MM.1S (cell line): ENCODE measurements at regions not wholly inside any gene's neighbourhood (a gene's known extent, or its start where the extent isn't known, plus 50 kb on each side); places are given as distances from the start of the nearest gene placed in this dataset.
A peak's percentile ranks its signal among the peaks of the same experiment; 100 is the strongest.

Experiments used
- DNase-seq: peaks from one replicate; pipeline ENCODE4 v3.0.0-alpha.2; 2015
- H2AFZ ChIP-seq: fragments of 300-600 bp; sonication (generic); 2 replicates; pipeline ENCODE4 v1.6.0; 2016; ENCODE audit warnings: antibody characterized with exemption, low read length
- H3F3A ChIP-seq: fragments of 300-600 bp; sonication (generic); 2 replicates; pipeline ENCODE4 v1.6.1; 2016; ENCODE audit warnings: mild to moderate bottlenecking, antibody characterized with exemption, low read length, moderate library complexity, mixed read lengths; ENCODE audit not compliant: insufficient read depth
- H3K27ac ChIP-seq: fragments of 300-600 bp; sonication (generic); 2 replicates; pipeline ENCODE4 v1.5.1; 2016; ENCODE audit warnings: mild to moderate bottlenecking, low read length
- H3K27me3 ChIP-seq: fragments of 300-600 bp; sonication (generic); replicated peaks from 2 replicates; pipeline ENCODE4 v1.6.0; 2016; ENCODE audit warnings: low read length; ENCODE audit not compliant: insufficient read depth
- H3K36me3 ChIP-seq: fragments of 300-600 bp; sonication (generic); replicated peaks from 2 replicates; pipeline ENCODE4 v1.6.1; 2016; ENCODE audit warnings: mild to moderate bottlenecking, low read length, mixed read lengths; ENCODE audit not compliant: insufficient read depth
- H3K4me1 ChIP-seq: fragments of 300-600 bp; sonication (generic); 2 replicates; pipeline ENCODE4 v1.6.1; 2016; ENCODE audit warnings: low read length, mixed read lengths
- H3K4me2 ChIP-seq: fragments of 300-600 bp; sonication (generic); 2 replicates; pipeline ENCODE4 v1.6.0; 2016; ENCODE audit warnings: low read depth, low read length
- H3K4me3 ChIP-seq: fragments of 300-600 bp; sonication (generic); 2 replicates; pipeline ENCODE4 v1.5.1; 2016; ENCODE audit warnings: low read length, mixed read lengths
- H3K79me2 ChIP-seq: fragments of 300-600 bp; sonication (generic); 2 replicates; pipeline ENCODE4 v1.6.1; 2016; ENCODE audit warnings: mixed run types, low read length, mixed read lengths
- H3K9ac ChIP-seq: fragments of 300-600 bp; sonication (generic); 2 replicates; pipeline ENCODE4 v1.6.1; 2016; ENCODE audit warnings: low read length, mixed read lengths
- H3K9me2 ChIP-seq: fragments of 300-600 bp; sonication (generic); replicated peaks from 2 replicates; pipeline ENCODE4 v1.6.1; 2016; ENCODE audit warnings: mild to moderate bottlenecking, low read length, mixed read lengths; ENCODE audit not compliant: insufficient read depth
- H3K9me3 ChIP-seq: fragments of 300-600 bp; sonication (generic); replicated peaks from 2 replicates; pipeline ENCODE4 v1.6.1; 2016; ENCODE audit warnings: mild to moderate bottlenecking, low read length, mixed read lengths; ENCODE audit not compliant: insufficient read depth
- H4K20me1 ChIP-seq: fragments of 300-600 bp; sonication (generic); 2 replicates; pipeline ENCODE4 v1.6.1; 2016; ENCODE audit warnings: mild to moderate bottlenecking, low read length, moderate library complexity, mixed read lengths; ENCODE audit not compliant: insufficient read depth
- EZH2 ChIP-seq: fragments of 300-600 bp; sonication (generic); optimal IDR thresholded peaks from 2 replicates; pipeline ENCODE3; 2017; ENCODE audit warnings: low read depth, mild to moderate bottlenecking, antibody characterized with exemption, low read length, mixed read lengths
- EZH2phosphoT487 ChIP-seq: fragments of 300-600 bp; sonication (generic); IDR thresholded peaks from 2 replicates; pipeline ENCODE4 v1.6.1; 2018; ENCODE audit warnings: antibody characterized with exemption, low read length
- TF ChIP-seq, protein P1 (sequence below): fragments of 300-600 bp; sonication (generic); IDR thresholded peaks from 2 replicates; pipeline ENCODE4 v1.5.1; 2016; ENCODE audit warnings: antibody characterized with exemption, low read length, mixed read lengths

DNA sequence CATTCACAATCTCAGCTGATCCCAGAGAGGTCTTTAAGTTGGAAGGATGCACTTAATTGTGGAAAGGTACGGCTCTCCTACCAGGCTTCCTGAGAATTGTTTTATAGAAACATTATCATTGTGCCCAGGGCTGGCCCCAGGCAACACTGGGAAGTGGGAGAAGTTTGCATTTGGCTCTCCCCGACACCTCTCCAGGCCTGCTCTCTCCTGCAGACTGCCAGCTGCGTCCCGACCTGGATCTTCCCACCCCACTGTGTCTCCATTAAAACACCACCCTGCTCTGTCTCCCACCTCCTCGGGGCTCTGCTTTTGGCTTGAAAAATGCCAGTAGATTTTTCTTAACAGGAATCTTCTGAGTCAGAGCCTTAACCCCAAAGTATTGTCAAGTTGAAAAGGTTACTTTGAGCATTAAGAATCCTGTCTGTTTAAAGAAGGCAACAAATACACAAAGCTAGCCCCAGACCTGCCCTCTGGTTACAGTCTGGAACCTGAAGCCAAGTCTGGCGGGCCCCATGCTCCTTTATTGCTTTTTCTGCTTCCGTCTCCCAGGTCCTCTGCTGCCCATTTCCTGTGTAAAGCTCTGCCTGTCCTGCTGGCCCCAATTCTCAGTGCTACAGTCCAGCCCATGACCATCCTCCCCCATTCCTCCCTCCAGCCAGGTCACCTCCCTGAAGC lies 530.2 kb downstream of the SOX6 start:
- no peak overlapping the region for H3K27ac ChIP-seq
- no peaks in the 10 kb centered on the region for H3K9me2 ChIP-seq
- H3K79me2 ChIP-seq = no peaks in the 10 kb centered on the region
- TF ChIP-seq EZH2 (no peak), EZH2phosphoT487 (no peak)
- TF ChIP-seq, protein P1, sequence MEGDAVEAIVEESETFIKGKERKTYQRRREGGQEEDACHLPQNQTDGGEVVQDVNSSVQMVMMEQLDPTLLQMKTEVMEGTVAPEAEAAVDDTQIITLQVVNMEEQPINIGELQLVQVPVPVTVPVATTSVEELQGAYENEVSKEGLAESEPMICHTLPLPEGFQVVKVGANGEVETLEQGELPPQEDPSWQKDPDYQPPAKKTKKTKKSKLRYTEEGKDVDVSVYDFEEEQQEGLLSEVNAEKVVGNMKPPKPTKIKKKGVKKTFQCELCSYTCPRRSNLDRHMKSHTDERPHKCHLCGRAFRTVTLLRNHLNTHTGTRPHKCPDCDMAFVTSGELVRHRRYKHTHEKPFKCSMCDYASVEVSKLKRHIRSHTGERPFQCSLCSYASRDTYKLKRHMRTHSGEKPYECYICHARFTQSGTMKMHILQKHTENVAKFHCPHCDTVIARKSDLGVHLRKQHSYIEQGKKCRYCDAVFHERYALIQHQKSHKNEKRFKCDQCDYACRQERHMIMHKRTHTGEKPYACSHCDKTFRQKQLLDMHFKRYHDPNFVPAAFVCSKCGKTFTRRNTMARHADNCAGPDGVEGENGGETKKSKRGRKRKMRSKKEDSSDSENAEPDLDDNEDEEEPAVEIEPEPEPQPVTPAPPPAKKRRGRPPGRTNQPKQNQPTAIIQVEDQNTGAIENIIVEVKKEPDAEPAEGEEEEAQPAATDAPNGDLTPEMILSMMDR = no peak
- H3K9ac ChIP-seq = no peak overlapping the region
- H3K27me3 ChIP-seq = no peaks in the 10 kb centered on the region
- no peaks in the 10 kb centered on the region for H3K4me1 ChIP-seq
- H3K4me3 ChIP-seq = no peak overlapping the region
- no peaks in the 10 kb centered on the region for H3F3A ChIP-seq
- no peak overlapping the region for H2AFZ ChIP-seq
- no peaks in the 10 kb centered on the region for H3K9me3 ChIP-seq
- no peaks in the 10 kb centered on the region for H4K20me1 ChIP-seq
- no peaks in the 10 kb centered on the region for H3K36me3 ChIP-seq
- no peak for DNase-seq
- no peak overlapping the region for H3K4me2 ChIP-seq

DNA sequence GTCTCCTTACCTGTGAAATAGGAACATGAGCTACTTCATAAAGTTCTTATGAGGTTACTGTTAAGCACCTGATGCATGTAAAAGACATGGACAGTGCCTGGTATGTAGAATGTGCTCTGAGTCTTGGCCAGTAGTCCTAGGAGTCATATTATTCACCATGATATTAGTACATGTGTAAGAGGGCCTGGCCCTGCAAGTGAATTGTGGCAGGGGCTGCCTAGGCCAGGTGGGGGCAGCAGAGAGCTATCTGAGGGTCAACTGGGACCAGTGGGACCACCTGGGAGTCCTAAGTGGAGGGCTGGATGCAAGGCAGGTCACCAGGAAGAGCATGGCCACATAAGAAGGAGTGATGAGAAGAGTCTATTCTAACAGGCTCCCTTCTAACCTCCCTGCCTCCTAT lies 529.5 kb downstream of the SOX6 start:
- H3K36me3 ChIP-seq = no peaks in the 10 kb centered on the region
- TF ChIP-seq, protein P1 = peak; percentile 66
- TF ChIP-seq EZH2 = no peak
- no peaks in the 10 kb centered on the region for H3K27me3 ChIP-seq
- H3K4me2 ChIP-seq = no peak overlapping the region
- no peaks in the 10 kb centered on the region for H3K79me2 ChIP-seq
- DNase-seq = peak; percentile 31
- no peaks in the 10 kb centered on the region for H3K9me3 ChIP-seq
- no peaks in the 10 kb centered on the region for H3F3A ChIP-seq
- H3K9ac ChIP-seq = no peak overlapping the region
- no peaks in the 10 kb centered on the region for H3K9me2 ChIP-seq
- H2AFZ ChIP-seq = no peak overlapping the region
- no peaks in the 10 kb centered on the region for H3K4me1 ChIP-seq
- no peaks in the 10 kb centered on the region for H4K20me1 ChIP-seq
- H3K4me3 ChIP-seq = no peak overlapping the region
- H3K27ac ChIP-seq = no peak overlapping the region

- Histone ChIP-seq H3K36me3 (no peaks in the 10 kb centered on the region), H3K9me2 (no peaks in the 10 kb centered on the region), H3K27me3 (no peaks in the 10 kb centered on the region), H3K9ac (no peak overlapping the region), H3K27ac (no peak overlapping the region), H2AFZ (no peak overlapping the region), H4K20me1 (no peaks in the 10 kb centered on the region), H3K9me3 (no peaks in the 10 kb centered on the region), H3K4me1 (no peaks in the 10 kb centered on the region), H3K4me3 (no peak overlapping the region), H3K4me2 (no peak overlapping the region), H3F3A (no peaks in the 10 kb centered on the region), H3K79me2 (no peaks in the 10 kb centered on the region)
- TF ChIP-seq, protein P1 = no peak
- TF ChIP-seq EZH2 = no peak
- no peak for TF ChIP-seq EZH2phosphoT487
- DNase-seq = no peak
These were observed 528.0 kb downstream of the SOX6 start for GRCh38 chr11:15828215-15828853.
